H9 (cell line): ENCODE measurements at regions not wholly inside any gene's neighbourhood (a gene's known extent, or its start where the extent isn't known, plus 50 kb on each side); places are given as distances from the start of the nearest gene placed in this dataset.

Source experiments
- DNase-seq: peaks from one replicate; pipeline ENCODE4 v3.0.0-alpha.2; 2017
- H2AFZ ChIP-seq: one replicate; pipeline ENCODE4 v1.6.1; 2013; ENCODE audit warnings: mild to moderate bottlenecking, low read length, control low read depth, moderate library complexity
- H2AK5ac ChIP-seq: 2 replicates; pipeline ENCODE4 v1.6.1; 2013; ENCODE audit warnings: low read length, control low read depth, mixed read lengths; ENCODE audit not compliant: insufficient read length
- H2BK120ac ChIP-seq: one replicate; pipeline ENCODE4 v1.6.1; 2013; ENCODE audit warnings: low read depth, mild to moderate bottlenecking, low read length, control low read depth, inconsistent platforms; ENCODE audit not compliant: poor library complexity, severe bottlenecking
- H2BK12ac ChIP-seq: 2 replicates; pipeline ENCODE4 v1.6.1; 2013; ENCODE audit warnings: low read length, control low read depth, mixed read lengths, low read depth; ENCODE audit not compliant: insufficient read length
- H2BK15ac ChIP-seq: 2 replicates; pipeline ENCODE4 v1.6.1; 2013; ENCODE audit warnings: low read depth, low read length, control low read depth
- H2BK20ac ChIP-seq: one replicate; pipeline ENCODE4 v1.6.1; 2013; ENCODE audit warnings: low read depth, mild to moderate bottlenecking, low read length, control low read depth, inconsistent platforms; ENCODE audit not compliant: poor library complexity, severe bottlenecking
- H2BK5ac ChIP-seq: 2 replicates; pipeline ENCODE4 v1.6.1; 2013; ENCODE audit warnings: low read length, control low read depth, mixed read lengths; ENCODE audit not compliant: insufficient read length
- H3K14ac ChIP-seq: 2 replicates; pipeline ENCODE4 v1.6.1; 2013; ENCODE audit warnings: low read length, control low read depth; ENCODE audit not compliant: insufficient read depth
- H3K18ac ChIP-seq: 2 replicates; pipeline ENCODE4 v1.6.1; 2013; ENCODE audit warnings: low read depth, mild to moderate bottlenecking, mixed read lengths, low read length, control low read depth; ENCODE audit not compliant: insufficient read length
- H3K23ac ChIP-seq: 2 replicates; pipeline ENCODE4 v1.6.1; 2013; ENCODE audit warnings: low read length, control low read depth, mixed read lengths, low read depth; ENCODE audit not compliant: insufficient read length
- H3K23me2 ChIP-seq: 2 replicates; pipeline ENCODE4 v1.6.1; 2013; ENCODE audit warnings: low read depth, mild to moderate bottlenecking, mixed read lengths, low read length, control low read depth; ENCODE audit not compliant: insufficient read length, poor library complexity, severe bottlenecking
- H3K27ac ChIP-seq: 2 replicates; pipeline ENCODE4 v1.5.1; 2013; ENCODE audit warnings: low read length, control low read depth, mixed read lengths, low read depth; ENCODE audit not compliant: insufficient read length
- H3K27me3 ChIP-seq: 2 replicates; pipeline ENCODE4 v1.6.1; 2013; ENCODE audit warnings: low read length, control low read depth, inconsistent platforms; ENCODE audit not compliant: insufficient read depth
- H3K4ac ChIP-seq: 2 replicates; pipeline ENCODE4 v1.6.1; 2013; ENCODE audit warnings: low read depth, mild to moderate bottlenecking, control low read depth, inconsistent platforms, low read length, moderate library complexity
- H3K4me1 ChIP-seq: 2 replicates; pipeline ENCODE4 v1.6.1; 2013; ENCODE audit warnings: low read length, control low read depth, inconsistent platforms; ENCODE audit not compliant: insufficient read depth
- H3K4me2 ChIP-seq: 2 replicates; pipeline ENCODE4 v1.6.1; 2013; ENCODE audit warnings: low read length, control low read depth, mixed read lengths; ENCODE audit not compliant: insufficient read length, insufficient read depth
- H3K56ac ChIP-seq: 2 replicates; pipeline ENCODE4 v1.6.1; 2013; ENCODE audit warnings: low read depth, mild to moderate bottlenecking, mixed read lengths, low read length, control low read depth; ENCODE audit not compliant: insufficient read length
- H3K79me1 ChIP-seq: 2 replicates; pipeline ENCODE4 v1.6.1; 2013; ENCODE audit warnings: low read depth, mild to moderate bottlenecking, moderate library complexity, low read length, control low read depth, inconsistent platforms; ENCODE audit not compliant: insufficient read depth, poor library complexity, severe bottlenecking
- H3K79me2 ChIP-seq: 2 replicates; pipeline ENCODE4 v1.6.1; 2013; ENCODE audit warnings: low read length, control low read depth, inconsistent platforms; ENCODE audit not compliant: insufficient read depth
- H3K9ac ChIP-seq: 2 replicates; pipeline ENCODE4 v1.6.1; 2013; ENCODE audit warnings: low read length, control low read depth, mixed read lengths; ENCODE audit not compliant: insufficient read length; ENCODE audit errors: extremely low read depth
- H3K9me3 ChIP-seq: one replicate; pipeline ENCODE4 v1.6.1; 2013; ENCODE audit warnings: low read depth, low read length, inconsistent platforms; ENCODE audit not compliant: control insufficient read depth
- H3T11ph ChIP-seq: one replicate; pipeline ENCODE4 v1.6.1; 2013; ENCODE audit warnings: mild to moderate bottlenecking, low read length, control low read depth, inconsistent platforms
- H4K20me1 ChIP-seq: one replicate; pipeline ENCODE4 v1.6.1; 2013; ENCODE audit not compliant: control insufficient read depth, insufficient read length, insufficient read depth
- H4K5ac ChIP-seq: 2 replicates; pipeline ENCODE4 v1.6.1; 2013; ENCODE audit warnings: low read depth, mild to moderate bottlenecking, mixed read lengths, low read length, control low read depth; ENCODE audit not compliant: insufficient read length
- H4K8ac ChIP-seq: replicated peaks from 2 replicates; pipeline ENCODE4 v1.6.1; 2013; ENCODE audit warnings: low read length, control low read depth, mixed read lengths, low read depth; ENCODE audit not compliant: insufficient read length
- H4K91ac ChIP-seq: 2 replicates; pipeline ENCODE4 v1.6.1; 2013; ENCODE audit warnings: low read depth, mild to moderate bottlenecking, moderate library complexity, mixed read lengths, low read length, control low read depth; ENCODE audit not compliant: insufficient read length
- H3K27ac Mint-ChIP-seq, 3 experiments: 2 replicates in 2 of 3; 3 replicates in 1 of 3; pipeline ENCODE4 v1.8.0; 2020 to 2021; ENCODE audit warnings: mixed read lengths in 3 of 3, mild to moderate bottlenecking in 1 of 3, moderate library complexity in 1 of 3
- H3K27me3 Mint-ChIP-seq: 2 replicates; pipeline ENCODE4 v1.8.0; 2021; ENCODE audit warnings: low read depth, mild to moderate bottlenecking, moderate library complexity, mixed read lengths
- H3K36me3 Mint-ChIP-seq, 3 experiments: 2 replicates in 2 of 3; 3 replicates in 1 of 3; pipeline ENCODE4 v1.8.0; 2020 to 2021; ENCODE audit warnings: low read depth in 3 of 3, mixed read lengths in 3 of 3; ENCODE audit not compliant: insufficient read depth in 1 of 3
- H3K4me1 Mint-ChIP-seq, 2 experiments: 2 replicates each; pipeline ENCODE4 v1.8.0; 2020; ENCODE audit warnings: mixed read lengths in 2 of 2
- H3K4me3 Mint-ChIP-seq, 2 experiments: 2 replicates in 1 of 2; 3 replicates in 1 of 2; pipeline ENCODE4 v1.8.0; 2020 to 2021; ENCODE audit warnings: mild to moderate bottlenecking in 2 of 2, mixed read lengths in 2 of 2, moderate library complexity in 1 of 2
- H3K9me3 Mint-ChIP-seq, 2 experiments: 2 replicates in 1 of 2; 3 replicates in 1 of 2; pipeline ENCODE4 v1.8.0; 2020; ENCODE audit warnings: mild to moderate bottlenecking in 2 of 2, mixed read lengths in 2 of 2, moderate library complexity in 1 of 2
- WGBS: extraction: QIAGEN DNeasy Blood & Tissue Kit; methylation state at CpG from one replicate; pipeline ENCODE4 v1.1.7; 2013; ENCODE audit warnings: missing lambda C conversion rate, low lambda C conversion rate, mixed read lengths; ENCODE audit not compliant: insufficient read length; ENCODE audit errors: extremely low coverage; 5-methylcytosine and 5-hydroxymethylcytosine counted together
- TF ChIP-seq, protein P1 (sequence below): fragments of 200-600 bp; sonication (generic); conservative IDR thresholded peaks from 3 replicates; pipeline ENCODE4 v1.8.0; 2021; ENCODE audit warnings: antibody characterized with exemption, mild to moderate bottlenecking

DNA sequence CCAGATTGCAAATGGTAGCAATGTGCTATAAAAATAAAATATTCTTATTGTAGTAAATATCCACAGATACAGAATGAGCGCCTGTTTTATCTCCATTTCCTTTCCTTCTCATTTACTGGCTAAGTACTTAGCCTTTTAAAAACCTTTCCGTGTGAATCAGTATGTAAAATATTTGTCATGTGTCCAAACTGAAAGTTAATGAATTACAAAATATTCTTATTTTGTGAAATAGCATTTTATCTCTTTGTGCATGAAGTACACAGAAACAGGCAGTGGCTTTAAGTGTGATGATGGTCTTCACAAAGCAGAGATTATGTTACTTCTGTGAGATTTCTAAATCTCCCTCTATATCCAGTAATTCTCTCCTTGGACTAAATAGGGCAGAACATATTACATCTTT lies 56.7 kb upstream of the KIAA1217 start:
- H3K14ac ChIP-seq = no peak overlapping the region
- no peak overlapping the region for H4K8ac ChIP-seq
- H3K27me3 ChIP-seq = no peaks in the 10 kb centered on the region
- H2BK12ac ChIP-seq = no peak overlapping the region
- H3K9me3 ChIP-seq = no peaks in the 10 kb centered on the region
- no peak overlapping the region for H2AFZ ChIP-seq
- no peak overlapping the region for H3K27ac ChIP-seq
- H3T11ph ChIP-seq = no peak overlapping the region
- no peak overlapping the region for H2BK20ac ChIP-seq
- no peak overlapping the region for H4K5ac ChIP-seq
- TF ChIP-seq, protein P1, sequence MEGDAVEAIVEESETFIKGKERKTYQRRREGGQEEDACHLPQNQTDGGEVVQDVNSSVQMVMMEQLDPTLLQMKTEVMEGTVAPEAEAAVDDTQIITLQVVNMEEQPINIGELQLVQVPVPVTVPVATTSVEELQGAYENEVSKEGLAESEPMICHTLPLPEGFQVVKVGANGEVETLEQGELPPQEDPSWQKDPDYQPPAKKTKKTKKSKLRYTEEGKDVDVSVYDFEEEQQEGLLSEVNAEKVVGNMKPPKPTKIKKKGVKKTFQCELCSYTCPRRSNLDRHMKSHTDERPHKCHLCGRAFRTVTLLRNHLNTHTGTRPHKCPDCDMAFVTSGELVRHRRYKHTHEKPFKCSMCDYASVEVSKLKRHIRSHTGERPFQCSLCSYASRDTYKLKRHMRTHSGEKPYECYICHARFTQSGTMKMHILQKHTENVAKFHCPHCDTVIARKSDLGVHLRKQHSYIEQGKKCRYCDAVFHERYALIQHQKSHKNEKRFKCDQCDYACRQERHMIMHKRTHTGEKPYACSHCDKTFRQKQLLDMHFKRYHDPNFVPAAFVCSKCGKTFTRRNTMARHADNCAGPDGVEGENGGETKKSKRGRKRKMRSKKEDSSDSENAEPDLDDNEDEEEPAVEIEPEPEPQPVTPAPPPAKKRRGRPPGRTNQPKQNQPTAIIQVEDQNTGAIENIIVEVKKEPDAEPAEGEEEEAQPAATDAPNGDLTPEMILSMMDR = no peak
- no peaks in the 10 kb centered on the region for H4K20me1 ChIP-seq
- WGBS = no CpG with 5 or more reads among the region's 2 CpGs
- no peak overlapping the region for H3K23ac ChIP-seq
- H2BK15ac ChIP-seq = no peak overlapping the region
- no peak overlapping the region for H3K4me3 Mint-ChIP-seq
- H3K4me1 Mint-ChIP-seq = peaks cover 6 to 8% of the 10 kb centered on the region in 2 experiments
- no peak overlapping the region for H3K4me2 ChIP-seq
- H3K27me3 Mint-ChIP-seq = no peaks in the 10 kb centered on the region
- H3K4ac ChIP-seq = no peak overlapping the region
- no peak overlapping the region for H2BK120ac ChIP-seq
- DNase-seq = no peak
- H3K9me3 Mint-ChIP-seq = no peaks in the 10 kb centered on the region; a peak in 2 of 5 replicates
- H2BK5ac ChIP-seq = no peak overlapping the region
- H3K36me3 Mint-ChIP-seq = no peaks in the 10 kb centered on the region; a peak in 1 of 7 replicates
- H3K9ac ChIP-seq = no peak overlapping the region
- H4K91ac ChIP-seq = no peak overlapping the region
- peaks cover 2% of the 10 kb centered on the region; the same call in 1 of the 2 replicates for H3K4me1 ChIP-seq
- H3K27ac Mint-ChIP-seq = no peak overlapping the region
- H3K79me1 ChIP-seq = no peaks in the 10 kb centered on the region
- no peaks in the 10 kb centered on the region for H3K23me2 ChIP-seq
- no peak overlapping the region for H3K18ac ChIP-seq
- H3K79me2 ChIP-seq = no peaks in the 10 kb centered on the region
- no peak overlapping the region for H2AK5ac ChIP-seq
- H3K56ac ChIP-seq = no peak overlapping the region
